Fibroblast of upper back skin (primary cell): ENCODE measurements at regions not wholly inside any gene's neighbourhood (a gene's known extent, or its start where the extent isn't known, plus 50 kb on each side); places are given as distances from the start of the nearest gene placed in this dataset.
"Not testable (repeated sequence)": the region's sequence is repeated elsewhere in the genome, so short reads cannot be mapped to it uniquely, and the experiment has no call there.

Experiments
- DNase-seq: peaks from one replicate; pipeline ENCODE4 v3.0.0-alpha.2; 2013

DNA sequence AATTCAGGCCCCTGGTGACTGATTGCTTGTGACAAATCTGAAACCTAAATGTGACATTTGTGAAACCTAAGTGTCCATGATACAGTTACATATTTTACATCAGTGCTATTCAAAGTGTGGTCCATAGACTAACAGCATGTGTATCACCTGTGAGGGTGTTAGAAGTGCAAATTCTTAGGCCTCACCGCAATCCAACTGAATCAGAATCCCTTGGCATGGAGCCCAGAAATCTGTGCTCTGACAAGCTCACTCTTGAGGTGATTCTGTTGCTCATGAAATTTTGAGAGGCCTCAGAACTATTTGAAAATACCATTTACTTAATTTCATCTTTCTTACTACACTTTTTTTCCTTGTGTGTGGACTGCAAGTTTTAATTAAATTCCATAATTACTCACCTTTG, 587.9 kb downstream of the ADGRL2 start:
- DNase-seq, result peak; percentile 82

DNA sequence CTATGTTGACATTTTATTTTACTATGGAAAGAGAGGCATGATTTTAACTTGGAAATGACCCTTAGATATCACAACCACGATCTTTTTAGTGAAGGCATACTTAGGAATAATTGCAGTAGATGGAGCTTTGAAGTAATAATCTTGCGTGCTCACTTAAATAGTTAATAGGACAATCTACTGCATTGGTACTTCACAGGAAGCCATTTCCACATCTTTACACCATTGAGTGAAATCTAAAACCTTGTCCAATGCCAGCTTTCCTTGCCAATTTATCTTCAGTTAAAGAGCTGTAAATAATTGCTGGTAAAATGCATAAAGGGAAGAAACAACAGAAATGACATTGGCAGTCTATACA, 586.3 kb downstream of the ADGRL2 start:
- no peak for DNase-seq

DNA sequence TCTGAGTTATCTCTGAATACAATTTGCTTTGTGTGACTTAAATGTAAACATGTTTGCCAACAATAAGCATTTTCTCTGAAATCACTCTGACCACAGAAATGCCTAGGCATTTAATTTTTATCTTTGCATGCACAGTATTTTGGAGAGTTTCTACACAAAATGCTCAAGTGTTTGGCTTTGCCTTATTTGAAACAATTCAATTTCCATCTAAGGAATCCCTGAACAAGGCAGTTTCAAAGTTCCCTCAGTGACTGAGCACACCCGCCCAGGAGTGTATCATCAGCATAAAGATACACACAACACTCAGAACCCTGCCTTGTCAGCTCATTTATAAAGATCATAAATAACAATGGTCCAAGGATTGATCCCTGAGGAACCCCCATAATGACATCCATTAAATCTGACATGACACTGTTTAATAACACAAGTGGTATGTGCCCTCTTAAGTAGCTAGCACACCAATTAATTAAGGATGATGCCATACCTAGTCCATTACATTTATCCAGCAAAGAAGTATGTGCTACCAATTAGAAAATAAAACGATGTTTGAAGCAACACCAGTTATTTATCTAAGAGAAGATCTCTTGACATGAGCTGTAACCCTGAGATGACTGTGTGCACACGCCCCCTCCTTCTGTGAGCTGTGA, 585.8 kb downstream of the ADGRL2 start:
- no peak for DNase-seq

DNA sequence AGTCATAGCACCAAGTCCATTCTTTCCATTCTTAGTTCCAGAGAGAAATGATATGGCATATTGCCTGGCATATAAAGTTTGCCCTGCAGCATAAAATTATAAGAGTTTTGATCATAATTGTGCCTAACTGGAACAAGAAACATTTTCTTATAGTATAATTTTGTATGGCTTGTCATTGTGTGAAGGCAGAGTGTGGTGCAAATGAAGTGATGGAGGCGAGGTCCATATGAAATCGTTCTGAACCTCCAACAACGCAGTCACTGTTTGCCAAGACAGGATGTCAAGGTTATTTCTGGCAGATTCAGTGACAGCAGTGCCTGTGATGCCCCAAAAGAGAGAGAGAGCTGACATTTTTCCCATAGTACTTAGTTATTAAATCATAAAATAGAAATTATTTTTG, 584.0 kb downstream of the ADGRL2 start:
- no peak for DNase-seq

DNA sequence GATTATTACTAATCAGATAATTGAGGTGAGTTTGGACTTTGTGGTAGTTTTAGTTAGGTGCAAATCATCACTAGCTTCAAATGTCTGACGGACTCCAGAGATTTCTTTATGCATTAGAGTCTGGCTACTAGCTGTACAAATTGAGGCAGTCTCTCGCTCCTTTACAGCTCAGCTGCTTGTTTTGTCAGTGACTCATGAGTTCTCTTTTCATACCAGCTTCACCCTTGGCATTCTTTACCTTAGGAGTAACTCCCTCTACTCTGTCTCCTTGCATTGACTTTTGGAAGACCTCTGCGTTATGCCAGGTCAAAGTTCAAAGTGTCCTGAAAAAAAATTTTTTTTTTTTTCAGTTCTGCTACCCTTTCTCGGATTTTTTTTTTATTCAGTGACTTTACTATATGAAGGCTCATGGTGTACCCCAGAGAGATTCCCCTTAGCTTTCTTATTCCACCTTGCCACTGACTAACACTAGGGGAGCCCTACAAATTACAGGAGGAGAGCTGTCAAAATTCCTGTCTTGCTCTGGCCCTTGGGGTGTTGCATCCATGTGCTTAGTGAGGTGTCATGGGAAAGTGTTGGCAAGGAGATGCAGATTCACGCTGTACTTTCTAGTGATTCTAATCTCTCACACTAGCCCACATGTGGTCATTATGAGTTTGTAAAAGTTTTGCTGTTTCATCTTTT, 576.6 kb downstream of the ADGRL2 start:
- peak; percentile 14 for DNase-seq

DNA sequence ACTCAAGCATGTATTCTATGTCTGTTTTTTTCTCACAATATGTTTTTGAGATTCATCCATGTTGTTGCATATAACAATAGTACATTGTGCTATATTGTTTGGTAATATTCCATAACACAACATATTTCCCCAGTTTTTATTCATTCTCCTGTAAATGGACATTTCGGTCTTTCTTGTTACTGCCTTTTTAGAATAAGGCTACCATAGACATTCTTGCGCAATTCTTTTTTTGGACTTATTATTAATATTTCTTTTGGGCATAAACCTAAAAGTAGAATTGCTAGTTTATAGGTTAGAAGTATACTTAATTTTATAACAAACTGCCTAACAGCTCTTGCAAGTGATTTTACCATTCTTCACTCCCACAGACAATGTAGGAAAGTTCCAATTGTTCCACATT, 573.0 kb downstream of the ADGRL2 start:
- no peak for DNase-seq

DNA sequence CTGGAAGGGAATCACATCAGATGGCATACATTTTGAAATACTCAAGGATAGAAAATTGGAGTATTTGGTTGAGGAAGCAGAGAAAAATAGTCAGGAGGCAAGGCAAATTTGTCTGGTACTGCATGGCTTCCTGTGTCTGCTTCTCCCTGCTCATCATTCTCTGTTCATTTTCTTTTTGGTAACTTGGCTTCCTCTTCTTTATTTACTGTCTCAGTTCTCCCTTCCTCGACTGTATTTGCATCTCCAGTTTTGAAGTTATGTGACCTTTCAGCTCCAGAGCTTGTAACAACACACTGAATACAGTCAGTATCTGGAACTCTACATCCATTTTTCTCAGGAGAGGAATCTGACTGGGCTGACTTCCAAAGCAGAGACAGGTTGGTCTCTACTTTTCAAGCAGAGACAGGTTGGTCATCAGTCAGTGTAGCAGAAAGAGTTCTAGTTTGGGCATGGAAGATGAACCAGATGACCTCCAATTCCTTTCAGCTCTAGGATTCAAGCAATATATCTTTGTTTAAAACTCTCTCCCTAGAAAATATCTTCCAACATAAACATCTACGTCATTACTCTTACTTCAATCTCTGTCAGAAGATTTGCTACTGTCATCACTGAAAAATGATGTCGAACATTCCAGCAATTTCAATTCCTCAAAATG, 571.2 kb downstream of the ADGRL2 start:
- DNase-seq, result peak; percentile 50

DNA sequence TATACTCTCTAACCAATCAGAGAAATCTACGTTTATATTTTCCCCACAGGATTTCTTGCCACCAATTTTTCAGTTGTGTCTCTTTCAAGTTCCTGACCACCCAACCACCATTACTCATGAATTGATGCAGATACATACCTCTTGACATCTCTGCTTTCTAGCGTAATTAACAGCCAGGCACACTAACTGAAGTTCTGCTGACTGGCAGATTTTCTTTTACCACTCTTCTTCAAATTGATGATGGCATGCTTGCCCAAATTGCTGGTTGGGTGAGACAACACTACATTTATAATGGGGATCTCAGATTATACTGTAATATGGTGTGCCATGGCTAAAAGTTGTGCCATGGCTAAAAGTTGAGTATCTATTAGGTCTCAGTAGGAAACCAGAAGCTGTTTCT, 566.7 kb downstream of the ADGRL2 start:
- DNase-seq, result no peak

DNA sequence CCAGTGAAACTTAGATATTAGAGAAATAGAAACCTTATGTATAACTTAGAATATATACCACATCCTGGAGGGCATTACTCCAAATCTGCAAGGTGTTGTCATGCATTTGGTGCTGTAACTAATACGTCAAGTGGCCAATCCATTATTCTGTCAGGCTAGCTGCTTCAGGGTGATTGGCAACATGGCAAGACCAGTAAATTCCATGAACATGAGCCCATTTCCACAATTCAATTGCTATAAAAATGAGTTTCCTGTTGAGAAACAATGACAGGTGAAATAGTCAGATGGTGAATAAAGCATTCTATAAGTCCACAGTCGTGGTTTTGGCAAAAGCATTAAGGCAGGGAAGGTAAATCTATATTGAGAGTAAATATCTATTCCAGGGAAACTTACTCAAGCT, 566.0 kb downstream of the ADGRL2 start:
- DNase-seq, result peak; percentile 52

DNA sequence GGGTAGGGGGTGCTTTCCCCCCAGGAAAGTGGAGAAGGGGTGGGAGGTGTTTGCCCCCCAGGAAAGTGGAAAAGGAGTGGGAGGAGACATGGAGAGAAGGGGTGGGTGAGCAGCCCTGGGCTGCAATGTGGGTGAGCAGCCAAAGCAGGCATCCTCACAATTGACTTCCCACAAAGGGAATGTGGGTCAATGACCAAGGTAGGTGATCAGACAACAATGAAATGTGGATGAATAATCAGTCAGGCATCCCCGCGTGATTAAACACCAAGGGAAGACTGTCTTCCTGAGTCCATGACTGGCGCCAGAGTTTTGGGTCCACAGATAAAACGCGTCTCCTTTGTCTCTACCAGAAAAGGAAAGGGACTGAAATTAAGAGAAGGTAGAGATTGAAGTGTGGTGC, 558.8 kb downstream of the ADGRL2 start:
- DNase-seq, result not testable (repeated sequence)

DNA sequence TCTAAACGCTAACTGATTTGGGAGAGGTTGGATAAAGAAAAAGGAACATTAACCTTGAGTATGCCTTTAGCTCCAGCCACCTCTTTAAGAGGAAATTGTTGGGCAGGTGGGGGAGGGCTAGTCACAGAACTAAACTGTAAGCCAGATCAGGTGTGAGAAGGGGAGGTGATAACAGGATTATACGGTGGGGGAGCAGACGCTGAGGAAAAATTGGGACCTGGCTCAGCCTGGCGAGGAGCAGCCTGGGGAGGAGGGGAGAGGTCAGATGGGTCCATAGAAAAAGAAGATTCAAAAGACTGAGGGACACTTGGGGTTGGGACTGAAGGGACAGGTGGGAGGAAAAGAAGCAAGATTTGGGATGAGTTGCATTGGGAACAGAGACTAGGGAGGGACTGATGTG, 558.0 kb downstream of the ADGRL2 start:
- DNase-seq, result not testable (repeated sequence)

DNA sequence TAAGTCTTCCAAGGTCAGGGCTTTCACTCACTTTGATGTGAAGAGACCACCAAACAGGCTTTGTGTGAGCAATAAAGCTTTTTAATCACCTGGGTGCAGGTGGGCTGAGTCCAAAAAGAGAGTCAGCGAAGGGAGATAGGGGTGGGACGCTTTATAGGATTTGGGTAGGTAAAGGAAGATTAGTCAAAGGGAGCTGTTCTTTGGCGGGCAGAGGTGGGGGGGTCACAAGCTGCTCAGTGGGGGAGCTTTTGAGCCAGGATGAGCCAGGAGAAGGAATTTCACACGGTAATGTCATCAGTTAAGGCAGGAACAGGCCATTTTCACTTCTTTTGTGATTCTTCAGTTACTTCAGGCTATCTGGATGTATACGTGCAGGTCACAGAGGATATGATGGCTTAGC, 553.8 kb downstream of the ADGRL2 start:
- DNase-seq, result not testable (repeated sequence)

DNA sequence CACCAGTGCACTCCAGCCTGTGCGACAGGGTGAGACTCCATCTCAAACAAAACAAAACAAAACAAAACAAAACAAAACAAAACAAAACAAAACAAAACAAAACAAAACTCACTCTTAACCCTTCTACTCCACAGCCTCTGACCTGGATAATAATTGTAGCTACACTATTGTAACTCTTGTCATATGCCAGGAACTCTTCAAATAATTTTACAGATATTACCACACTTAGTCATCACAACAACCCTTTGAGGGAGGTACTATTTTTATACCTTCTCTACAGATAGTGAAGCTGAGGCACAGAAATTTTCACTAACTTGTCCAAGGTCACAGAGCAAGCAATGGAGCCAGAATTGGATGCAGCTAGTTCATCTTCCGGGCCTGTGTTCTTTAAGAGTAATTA, 547.8 kb downstream of the ADGRL2 start:
- no peak for DNase-seq

DNA sequence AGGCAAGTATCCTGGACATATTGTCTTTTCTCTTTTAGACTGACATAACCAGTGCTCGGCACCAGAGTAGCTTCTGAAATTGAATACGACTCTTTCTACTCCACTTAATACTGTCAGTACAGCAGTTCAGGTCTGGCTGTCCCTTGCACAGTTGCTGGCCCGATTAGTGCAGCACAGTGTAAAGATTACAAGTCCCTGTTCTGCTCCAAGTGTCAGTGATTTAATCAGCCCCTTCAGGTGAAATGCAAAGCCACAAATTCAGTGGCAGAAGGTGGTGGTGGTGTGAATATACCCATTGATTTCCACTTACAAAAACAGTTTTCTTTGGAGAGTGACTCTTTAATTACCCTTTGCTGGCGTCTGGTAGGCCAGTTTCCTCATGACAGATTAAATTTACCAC, 545.4 kb downstream of the ADGRL2 start:
- DNase-seq, result no peak

DNA sequence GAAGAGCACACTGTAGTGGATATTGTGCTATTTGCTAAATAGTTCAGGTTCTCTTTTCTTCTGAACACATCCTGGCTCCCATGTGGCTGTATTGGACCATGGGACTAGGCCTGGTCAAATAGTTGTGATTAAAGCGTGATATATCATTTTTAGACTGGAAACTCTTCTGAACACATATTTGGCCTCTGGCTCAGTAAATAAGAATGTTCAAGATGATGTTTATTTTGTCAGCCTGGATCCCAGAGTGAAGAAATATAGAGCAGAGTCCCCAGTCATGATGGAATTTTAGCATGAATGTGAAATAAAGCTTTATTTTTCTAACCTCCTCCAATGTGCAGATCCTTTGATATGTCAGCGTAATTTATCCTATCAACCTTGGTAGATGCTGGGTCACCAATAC, 542.6 kb downstream of the ADGRL2 start:
- peak; percentile 13 for DNase-seq

DNA sequence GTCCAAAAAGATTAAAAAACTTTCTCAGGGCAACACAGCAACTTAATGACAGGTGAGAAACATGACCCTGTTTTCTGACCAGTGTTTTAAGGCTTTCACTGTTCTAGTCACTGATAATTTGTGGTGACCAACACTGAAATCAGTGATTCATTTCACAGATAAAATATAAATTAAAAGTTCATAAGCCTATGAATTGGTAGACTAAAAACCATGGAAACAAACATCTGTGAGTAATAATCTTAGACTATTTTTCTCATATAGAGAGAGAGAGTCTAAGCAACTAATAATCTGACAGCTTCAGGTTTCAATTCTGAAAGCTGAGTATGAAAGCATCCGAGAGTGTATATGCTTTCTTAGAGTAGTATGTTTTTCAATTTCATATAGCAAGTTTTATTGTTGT, 536.9 kb downstream of the ADGRL2 start:
- no peak for DNase-seq

DNA sequence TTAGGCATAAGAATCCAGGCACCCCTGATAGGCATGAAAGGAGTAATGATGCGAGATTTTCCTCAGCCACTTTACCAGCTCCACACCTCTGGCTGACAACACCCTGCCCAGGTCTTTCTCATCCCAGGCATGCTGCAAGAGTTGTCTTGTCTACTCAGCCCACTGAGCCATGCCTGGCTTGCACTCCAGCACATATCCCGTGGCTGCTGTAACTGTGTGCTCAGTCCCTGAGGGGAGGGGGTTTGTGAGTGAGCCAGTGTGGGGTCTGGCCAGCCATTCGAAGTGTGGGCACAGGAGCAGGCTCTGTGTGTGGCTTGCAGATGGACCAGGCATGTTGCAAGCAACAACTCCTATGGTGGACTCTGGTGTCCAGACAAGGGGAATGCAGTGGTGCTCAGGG, 529.6 kb downstream of the ADGRL2 start:
- DNase-seq, result no peak

DNA sequence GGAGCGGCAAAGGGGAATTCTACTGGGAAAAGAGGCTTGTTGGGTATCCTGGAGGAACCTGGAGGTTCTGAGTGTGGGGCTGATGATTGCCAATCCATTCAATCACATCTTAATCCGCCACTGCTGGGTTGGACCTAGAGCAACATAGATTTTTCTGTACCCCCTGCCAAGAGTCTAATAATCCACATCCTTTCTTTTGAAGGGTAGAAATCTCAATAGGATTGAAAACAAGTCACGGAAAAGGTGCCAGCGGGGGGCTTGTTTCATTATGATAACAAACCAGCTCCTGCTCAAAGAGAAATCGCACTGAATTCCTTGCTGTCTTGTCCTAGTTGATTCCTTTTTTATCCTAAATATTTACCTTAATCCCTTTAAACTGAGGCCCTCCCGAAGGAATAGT, 528.5 kb downstream of the ADGRL2 start:
- DNase-seq, result no peak

DNA sequence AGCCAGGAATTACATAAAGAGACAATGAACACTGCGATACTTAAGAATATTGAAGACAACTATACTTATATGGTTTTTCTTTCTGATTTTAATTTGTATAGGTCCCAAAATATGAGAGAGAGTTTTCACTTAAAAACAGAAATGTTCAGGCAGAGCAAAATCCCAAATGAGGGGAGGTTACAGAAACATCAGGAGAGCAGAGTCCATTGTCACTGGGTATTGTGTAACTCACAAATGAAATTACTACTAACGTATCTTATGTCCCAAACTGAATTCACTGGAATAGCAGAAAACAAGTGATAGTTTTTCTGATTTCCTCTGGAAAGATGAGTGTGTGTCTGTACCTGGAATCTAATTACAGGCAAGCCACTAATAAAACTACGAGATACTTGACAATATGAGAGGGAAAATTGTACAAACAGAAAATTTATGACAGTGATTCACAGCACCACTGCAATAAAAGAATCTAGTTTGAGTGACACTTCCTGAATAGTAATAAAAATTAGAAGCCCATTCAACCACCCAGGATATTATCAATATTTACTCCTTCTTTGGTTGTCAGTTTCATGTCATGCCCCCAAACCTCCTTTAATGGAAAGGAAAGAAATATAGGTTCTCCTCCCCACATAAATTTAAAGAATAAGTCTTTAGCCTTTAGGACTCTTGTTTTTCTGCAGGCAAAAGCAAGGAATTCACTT, 522.6 kb downstream of the ADGRL2 start:
- DNase-seq, result no peak

DNA sequence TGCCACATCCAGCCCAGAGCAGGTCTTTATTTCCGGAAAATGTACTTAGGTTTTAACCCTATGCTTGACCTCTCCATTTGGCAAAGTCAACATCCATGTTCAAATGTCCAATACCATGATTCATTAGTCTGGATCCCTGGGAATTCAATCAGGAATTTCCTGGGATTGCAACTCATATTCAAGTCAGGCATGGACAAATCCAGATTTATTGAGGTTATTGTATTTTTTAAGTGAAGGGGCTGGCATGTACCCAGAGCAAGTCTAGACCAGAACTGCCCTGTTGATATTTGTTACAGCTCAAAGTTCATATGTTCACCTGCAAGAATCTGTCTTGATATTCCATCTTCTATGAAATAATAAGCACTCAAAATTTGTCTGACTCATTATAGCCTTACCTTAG, 521.1 kb downstream of the ADGRL2 start:
- peak; percentile 70 for DNase-seq

DNA sequence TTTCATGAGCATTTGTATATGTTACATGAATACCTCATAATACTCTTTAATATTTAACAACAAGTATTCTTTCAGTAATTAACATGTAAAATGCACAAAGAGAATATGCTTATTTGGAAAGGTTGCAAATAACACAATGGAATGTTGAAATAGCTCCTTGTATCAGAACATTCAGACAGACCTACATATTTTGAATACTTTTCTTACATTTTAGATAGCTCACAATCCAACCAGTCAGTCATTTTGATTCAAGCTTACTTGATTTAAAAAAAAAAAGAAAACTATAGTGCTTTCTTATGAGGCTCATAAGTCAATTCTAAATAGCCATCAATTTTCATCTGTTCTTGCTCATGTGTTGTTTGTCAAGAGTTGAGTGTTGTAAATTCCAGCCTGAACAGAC, 518.8 kb downstream of the ADGRL2 start:
- DNase-seq, result peak; percentile 60

DNA sequence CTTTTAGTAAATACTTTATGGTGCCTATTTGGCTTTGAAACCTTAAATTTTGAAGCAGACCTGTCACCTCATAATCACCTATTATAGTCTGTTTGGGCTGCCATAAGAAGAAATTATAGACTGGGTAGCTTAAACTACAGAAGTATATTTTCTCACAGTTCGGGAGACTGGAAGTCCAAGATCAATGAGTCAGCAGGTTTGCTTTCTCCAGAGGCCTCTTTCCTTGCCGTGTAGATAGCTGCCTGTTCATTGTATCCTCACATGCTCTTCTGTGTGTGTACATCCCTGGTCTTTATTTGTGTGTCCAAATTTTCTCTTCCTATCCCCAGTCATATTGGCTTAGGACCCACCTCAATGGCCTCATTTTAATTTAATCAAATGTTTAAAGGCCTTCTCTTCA, 518.2 kb downstream of the ADGRL2 start:
- peak; percentile 38 for DNase-seq

DNA sequence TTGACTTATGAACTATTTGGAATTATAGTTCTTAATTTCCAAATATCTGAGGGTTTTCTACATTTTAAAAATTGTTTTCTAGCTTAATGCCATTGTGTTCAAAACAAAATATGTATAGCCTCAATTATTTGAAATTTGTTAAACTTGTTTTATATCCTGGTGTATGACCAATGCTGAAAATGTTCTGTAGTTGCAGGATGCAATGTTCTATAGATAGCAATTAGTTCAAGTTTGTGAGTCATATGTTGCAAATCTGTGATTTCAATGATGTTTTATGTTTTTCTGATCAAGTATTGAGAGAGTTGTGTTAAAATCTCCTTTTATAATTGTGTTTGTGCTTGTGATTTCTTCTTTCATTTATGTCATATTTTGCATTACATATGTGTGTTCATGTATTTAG, 517.5 kb downstream of the ADGRL2 start:
- peak; percentile 38 for DNase-seq

DNA sequence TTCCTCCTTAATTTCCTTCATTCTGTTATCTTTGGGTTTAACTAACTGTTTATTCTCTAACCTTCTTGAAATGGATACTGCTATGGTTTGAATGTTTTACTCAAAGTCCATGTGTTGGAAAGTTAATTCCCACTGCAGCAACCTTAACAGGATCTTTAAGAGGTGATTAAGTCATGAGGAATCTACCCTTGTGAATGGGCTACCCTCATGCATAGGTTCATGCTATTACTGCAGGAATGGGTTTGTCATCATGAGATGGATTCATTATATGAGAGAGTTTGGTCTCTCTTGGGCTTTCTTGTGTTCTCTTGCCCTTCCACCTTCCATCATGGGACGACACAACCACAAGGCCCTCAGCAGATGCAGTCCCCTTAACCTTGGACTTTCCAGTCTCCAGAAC, 516.9 kb downstream of the ADGRL2 start:
- DNase-seq, result peak; percentile 62
